NT2/D1 (cell line): ENCODE measurements at regions not wholly inside any gene's neighbourhood (a gene's known extent, or its start where the extent isn't known, plus 50 kb on each side); places are given as distances from the start of the nearest gene placed in this dataset.
"Not testable (repeated sequence)": the region's sequence is repeated elsewhere in the genome, so short reads cannot be mapped to it uniquely, and the experiment has no call there.

Experiments used
- DNase-seq: peaks from one replicate; pipeline ENCODE4 v3.0.0-alpha.2; 2011; ENCODE audit warnings: low read depth, low spot score
- H3K27me3 ChIP-seq: 2 replicates; pipeline ENCODE4 v1.6.0; 2011; ENCODE audit warnings: mild to moderate bottlenecking; ENCODE audit not compliant: insufficient read length, insufficient read depth
- H3K36me3 ChIP-seq: 2 replicates; pipeline ENCODE4 v1.6.1; 2011; ENCODE audit warnings: mild to moderate bottlenecking, low read length, mixed read lengths; ENCODE audit not compliant: insufficient read depth, insufficient read length
- H3K4me1 ChIP-seq: 2 replicates; pipeline ENCODE4 v1.5.1; 2011; ENCODE audit not compliant: insufficient read depth, insufficient read length
- H3K4me3 ChIP-seq: 2 replicates; pipeline ENCODE4 v1.5.1; 2011; ENCODE audit warnings: low read depth; ENCODE audit not compliant: insufficient read length
- H3K9ac ChIP-seq: 2 replicates; pipeline ENCODE4 v1.6.0; 2011; ENCODE audit warnings: low read depth; ENCODE audit not compliant: insufficient read length
- H3K9me3 ChIP-seq: 2 replicates; pipeline ENCODE4 v1.5.1; 2011; ENCODE audit warnings: mild to moderate bottlenecking, low read length; ENCODE audit not compliant: insufficient read depth
- SUZ12 ChIP-seq: IDR thresholded peaks from 2 replicates; pipeline ENCODE4 v1.6.1; 2011; ENCODE audit not compliant: insufficient read length, insufficient read depth; ENCODE audit errors: extremely low read depth
- YY1 ChIP-seq: IDR thresholded peaks from 2 replicates; pipeline ENCODE4 v1.6.1; 2011; ENCODE audit not compliant: insufficient read length, insufficient read depth
- ZNF274 ChIP-seq: IDR thresholded peaks from 2 replicates; pipeline ENCODE4 v1.6.1; 2011; ENCODE audit warnings: mild to moderate bottlenecking, low read depth, low read length

DNA sequence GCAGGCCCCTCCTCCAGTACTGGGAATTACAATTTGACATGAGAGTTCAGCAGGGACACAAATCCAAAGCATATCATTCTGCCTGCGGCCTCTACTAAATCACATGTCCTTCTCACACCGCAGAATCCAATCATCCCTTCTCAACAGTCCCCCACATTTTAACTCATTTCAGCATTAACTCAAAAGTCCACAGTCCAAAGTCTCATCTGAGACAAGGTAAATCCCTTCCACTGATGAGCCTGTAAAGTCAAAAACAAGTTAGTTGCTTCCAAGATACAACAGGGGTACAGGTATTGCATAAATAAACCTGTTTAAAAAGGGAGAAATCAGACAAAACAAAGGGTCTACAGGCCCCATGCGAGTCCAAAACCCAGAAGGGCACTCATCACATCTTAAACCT lies 64.0 kb downstream of the EBNA1BP2 start:
- peaks cover 85% of the 10 kb centered on the region for H3K9me3 ChIP-seq

DNA sequence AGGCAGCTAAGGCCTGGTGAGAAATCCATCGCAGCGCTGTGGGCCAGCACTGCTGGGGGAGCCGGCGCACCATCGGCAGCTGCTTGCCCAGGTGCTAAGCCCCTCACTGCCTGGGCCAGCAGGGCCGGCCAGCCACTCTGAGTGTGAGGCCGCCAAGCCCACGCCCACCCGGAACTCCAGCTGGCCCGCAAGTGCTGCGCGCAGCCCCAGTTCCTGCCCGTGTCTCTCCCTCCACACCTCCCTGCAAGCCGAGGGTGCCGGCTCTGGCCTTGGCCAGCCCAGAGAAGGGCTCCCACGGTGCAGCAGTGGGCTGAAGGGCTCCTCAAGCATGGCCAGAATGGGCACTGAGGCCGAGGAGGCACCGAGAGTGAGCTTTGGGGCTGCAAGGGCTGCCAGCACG lies 64.4 kb downstream of the EBNA1BP2 start:
- TF ChIP-seq ZNF274 (no peak), SUZ12 (no peak), YY1 (no peak)
- no peaks in the 10 kb centered on the region for H3K27me3 ChIP-seq
- no peak overlapping the region for H3K4me3 ChIP-seq
- no peak for DNase-seq
- H3K9me3 ChIP-seq, result peaks cover 88% of the 10 kb centered on the region
- H3K4me1 ChIP-seq, result no peaks in the 10 kb centered on the region
- H3K9ac ChIP-seq, result no peak overlapping the region
- no peaks in the 10 kb centered on the region for H3K36me3 ChIP-seq

More for the DNA sequence above, 64.0 kb downstream of the EBNA1BP2 start:
- DNase-seq, result no peak
- no peak overlapping the region for H3K4me3 ChIP-seq
- no peaks in the 10 kb centered on the region for H3K36me3 ChIP-seq
- H3K4me1 ChIP-seq, result no peaks in the 10 kb centered on the region
- no peaks in the 10 kb centered on the region for H3K27me3 ChIP-seq
- no peak overlapping the region for H3K9ac ChIP-seq
- no peak for TF ChIP-seq ZNF274
- no peak for TF ChIP-seq YY1
- no peak for TF ChIP-seq SUZ12

DNA sequence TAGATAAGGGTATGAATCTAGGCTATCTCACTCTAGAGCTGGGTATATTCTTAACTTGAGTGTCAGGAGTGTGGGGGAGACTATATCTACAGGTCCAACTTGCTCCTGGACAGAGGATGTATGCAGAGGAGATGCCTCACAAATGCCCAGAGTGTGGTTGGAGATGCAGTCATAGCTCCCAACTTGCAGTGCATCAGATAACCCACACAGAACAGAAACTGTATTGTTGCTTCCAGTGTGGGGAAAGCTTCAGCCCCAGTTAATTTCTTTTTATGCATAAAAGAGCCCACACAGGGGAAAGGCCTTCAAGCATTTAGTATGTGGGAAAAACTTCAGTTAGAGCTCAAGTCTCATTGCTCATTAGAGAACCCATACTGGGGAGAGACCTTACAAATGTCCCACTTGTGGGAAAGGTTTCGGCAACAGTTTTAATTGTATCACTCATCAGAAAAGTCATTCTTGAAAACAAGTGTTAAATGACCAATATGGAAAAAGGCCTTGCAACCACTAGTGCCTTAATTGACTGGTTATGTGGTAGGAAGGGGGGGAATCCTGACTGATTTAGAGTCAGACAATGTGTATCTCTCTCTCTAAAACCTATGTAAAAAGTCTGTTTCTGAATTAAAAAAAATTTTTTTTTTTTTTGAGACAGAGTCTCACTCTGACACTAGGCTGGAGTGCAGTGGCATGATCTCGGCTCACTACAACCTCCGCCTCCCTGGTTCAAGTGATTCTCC lies 67.9 kb downstream of the EBNA1BP2 start:
- TF ChIP-seq SUZ12 (no peak), YY1 (no peak), ZNF274 (peak; percentile 58; the same call in 1 of the 2 replicates)
- no peaks in the 10 kb centered on the region for H3K36me3 ChIP-seq
- no peaks in the 10 kb centered on the region for H3K27me3 ChIP-seq
- no peak for DNase-seq
- H3K4me3 ChIP-seq, result no peak overlapping the region
- H3K4me1 ChIP-seq, result no peaks in the 10 kb centered on the region
- peaks cover 81% of the 10 kb centered on the region for H3K9me3 ChIP-seq
- no peak overlapping the region for H3K9ac ChIP-seq

- no peak overlapping the region for H3K4me3 ChIP-seq
- H3K9me3 ChIP-seq, result peaks cover 56% of the 10 kb centered on the region
- H3K27me3 ChIP-seq, result no peaks in the 10 kb centered on the region
- DNase-seq, result no peak
- no peak overlapping the region for H3K9ac ChIP-seq
- TF ChIP-seq ZNF274, result no peak
- no peak for TF ChIP-seq YY1
- no peak for TF ChIP-seq SUZ12
- no peaks in the 10 kb centered on the region for H3K36me3 ChIP-seq
- no peaks in the 10 kb centered on the region for H3K4me1 ChIP-seq
Measured at GRCh38 chr1:43101061-43101460, 71.0 kb downstream of the EBNA1BP2 start.

DNA sequence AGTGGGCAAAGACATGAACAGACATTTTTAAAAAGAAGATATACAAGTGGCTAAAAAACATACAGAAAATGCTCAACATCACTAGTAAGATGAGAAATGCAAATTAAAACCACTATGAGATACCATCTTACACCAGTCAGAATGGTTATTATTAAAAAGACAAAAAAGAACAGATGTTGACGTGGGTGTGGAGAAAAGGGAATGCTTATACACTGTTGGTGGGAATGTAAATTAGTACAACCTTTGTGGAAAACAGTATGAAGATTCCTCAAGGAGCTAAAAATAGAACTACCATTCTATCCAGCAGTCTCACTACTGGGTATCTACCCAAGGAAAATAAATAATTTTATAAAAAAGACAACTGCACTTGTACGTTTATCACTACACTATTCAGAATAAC lies 73.9 kb downstream of the EBNA1BP2 start:
- H3K9me3 ChIP-seq, result peaks cover 34% of the 10 kb centered on the region; the same call in 1 of the 2 replicates
- TF ChIP-seq ZNF274, result no peak
- TF ChIP-seq SUZ12, result no peak
- no peak for TF ChIP-seq YY1
- DNase-seq, result no peak

DNA sequence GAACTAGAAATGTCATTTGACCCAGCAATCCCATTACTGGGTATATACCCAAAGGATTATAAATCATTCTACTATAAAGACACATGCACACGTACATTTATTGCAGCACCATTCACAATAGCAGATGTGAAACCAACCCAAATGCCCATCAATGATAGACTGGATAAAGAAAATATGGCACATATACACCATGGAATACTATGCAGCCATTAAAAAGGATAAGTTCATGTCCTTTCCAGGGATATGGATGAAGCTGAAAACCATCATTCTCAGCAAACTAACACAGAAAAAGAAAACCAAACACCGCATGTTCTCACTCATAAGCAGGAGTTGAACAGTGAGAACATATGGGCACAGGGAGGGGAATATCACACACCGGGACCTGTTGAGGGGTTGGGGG lies 75.6 kb downstream of the EBNA1BP2 start:
- not testable (repeated sequence) for H3K4me3 ChIP-seq, H3K9ac ChIP-seq, H3K36me3 ChIP-seq, H3K4me1 ChIP-seq, H3K27me3 ChIP-seq, DNase-seq
- peaks cover 18% of the 10 kb centered on the region; the same call in 1 of the 2 replicates for H3K9me3 ChIP-seq

More for the DNA sequence above, 73.9 kb downstream of the EBNA1BP2 start:
- Histone ChIP-seq H3K9ac (no peak overlapping the region), H3K27me3 (no peaks in the 10 kb centered on the region), H3K36me3 (no peaks in the 10 kb centered on the region), H3K4me1 (no peaks in the 10 kb centered on the region), H3K4me3 (no peak overlapping the region)

GRCh38 chr1:43090812-43091211 lies 81.3 kb downstream of the EBNA1BP2 start:
- H3K36me3 ChIP-seq, H3K9ac ChIP-seq, H3K4me3 ChIP-seq, H3K4me1 ChIP-seq, H3K27me3 ChIP-seq, DNase-seq, H3K9me3 ChIP-seq: not testable (repeated sequence)

- not testable (repeated sequence) for H3K4me1 ChIP-seq, DNase-seq, H3K9me3 ChIP-seq
Measured at GRCh38 chr1:43090157-43090556, 81.9 kb downstream of the EBNA1BP2 start.

More at GRCh38 chr1:43090157-43090556, 81.9 kb downstream of the EBNA1BP2 start:
- not testable (repeated sequence) for H3K36me3 ChIP-seq, H3K27me3 ChIP-seq, H3K9ac ChIP-seq, H3K4me3 ChIP-seq
